ENCODE measurements at regions not wholly inside any gene's neighbourhood (a gene's known extent, or its start where the extent isn't known, plus 50 kb on each side); places are given as distances from the start of the nearest gene placed in this dataset.
"Not testable (repeated sequence)": the region's sequence is repeated elsewhere in the genome, so short reads cannot be mapped to it uniquely, and the experiment has no call there.

- DNase-seq (ENCODE audit: low spot score): no peak
These were observed 212.6 kb upstream of the POGK start for GRCh38 chr1:166626711-166627110.

- peak; percentile 17 for DNase-seq (ENCODE audit: low spot score)
These were observed 211.7 kb upstream of the POGK start for GRCh38 chr1:166627558-166627957.

GRCh38 chr1:166628259-166628658 is 211.0 kb upstream of the POGK start:
- no peak for DNase-seq (ENCODE audit: low spot score)

- no peak for DNase-seq (ENCODE audit: low spot score)
These were observed 209.3 kb upstream of the POGK start for GRCh38 chr1:166629946-166630345.

- DNase-seq (ENCODE audit: low spot score): no peak
These were observed 208.9 kb upstream of the POGK start for GRCh38 chr1:166630369-166630768.

- no peak for DNase-seq (ENCODE audit: low spot score)
These were observed 201.1 kb upstream of the POGK start for GRCh38 chr1:166638137-166638536.

GRCh38 chr1:166657228-166657627 is 182.0 kb upstream of the POGK start:
- DNase-seq (ENCODE audit: low spot score): not testable (repeated sequence)

- DNase-seq (ENCODE audit: low spot score): not testable (repeated sequence)
These were observed 172.5 kb upstream of the POGK start for GRCh38 chr1:166666790-166667189.

GRCh38 chr1:166667600-166667999 is 171.7 kb upstream of the POGK start:
- DNase-seq (ENCODE audit: low spot score): not testable (repeated sequence)

- DNase-seq (ENCODE audit: low spot score): no peak
These were observed 167.6 kb upstream of the POGK start for GRCh38 chr1:166671627-166672026.

- DNase-seq (ENCODE audit: low spot score): no peak
These were observed 165.6 kb upstream of the POGK start for GRCh38 chr1:166673722-166674121.

GRCh38 chr1:166675213-166675612 is 164.1 kb upstream of the POGK start:
- no peak for DNase-seq (ENCODE audit: low spot score)

- no peak for DNase-seq (ENCODE audit: low spot score)
These were observed 162.3 kb upstream of the POGK start for GRCh38 chr1:166676981-166677380.

- no peak for DNase-seq (ENCODE audit: low spot score)
These were observed 159.9 kb upstream of the POGK start for GRCh38 chr1:166679369-166679768.

- no peak for DNase-seq (ENCODE audit: low spot score)
These were observed 156.7 kb upstream of the POGK start for GRCh38 chr1:166682588-166682987.

- not testable (repeated sequence) for DNase-seq (ENCODE audit: low spot score)
These were observed 154.6 kb upstream of the POGK start for GRCh38 chr1:166684669-166685068.

- DNase-seq (ENCODE audit: low spot score): no peak
These were observed 154.1 kb upstream of the POGK start for GRCh38 chr1:166685200-166685599.

GRCh38 chr1:166685891-166686290 is 153.4 kb upstream of the POGK start:
- DNase-seq (ENCODE audit: low spot score): not testable (repeated sequence)

- DNase-seq (ENCODE audit: low spot score): not testable (repeated sequence)
These were observed 148.7 kb upstream of the POGK start for GRCh38 chr1:166690596-166690995.

GRCh38 chr1:166691476-166691875 is 147.8 kb upstream of the POGK start:
- DNase-seq (ENCODE audit: low spot score): no peak

GRCh38 chr1:166692346-166692745 is 146.9 kb upstream of the POGK start:
- DNase-seq (ENCODE audit: low spot score): no peak

- DNase-seq (ENCODE audit: low spot score): no peak
These were observed 146.1 kb upstream of the POGK start for GRCh38 chr1:166693158-166693557.

- DNase-seq (ENCODE audit: low spot score): no peak
These were observed 145.5 kb upstream of the POGK start for GRCh38 chr1:166693673-166694297.

- no peak for DNase-seq (ENCODE audit: low spot score)
These were observed 144.2 kb upstream of the POGK start for GRCh38 chr1:166695115-166695514.

Measured in iPS-NIHi11 (cell line).